NT2/D1 (cell line): ENCODE measurements at regions not wholly inside any gene's neighbourhood (a gene's known extent, or its start where the extent isn't known, plus 50 kb on each side); places are given as distances from the start of the nearest gene placed in this dataset.

ENCODE experiments used
- DNase-seq: peaks from one replicate; pipeline ENCODE4 v3.0.0-alpha.2; 2011; ENCODE audit warnings: low read depth, low spot score
- H3K27me3 ChIP-seq: 2 replicates; pipeline ENCODE4 v1.6.0; 2011; ENCODE audit warnings: mild to moderate bottlenecking; ENCODE audit not compliant: insufficient read length, insufficient read depth
- H3K36me3 ChIP-seq: 2 replicates; pipeline ENCODE4 v1.6.1; 2011; ENCODE audit warnings: mild to moderate bottlenecking, low read length, mixed read lengths; ENCODE audit not compliant: insufficient read depth, insufficient read length
- H3K4me1 ChIP-seq: 2 replicates; pipeline ENCODE4 v1.5.1; 2011; ENCODE audit not compliant: insufficient read depth, insufficient read length
- H3K4me3 ChIP-seq: 2 replicates; pipeline ENCODE4 v1.5.1; 2011; ENCODE audit warnings: low read depth; ENCODE audit not compliant: insufficient read length
- H3K9ac ChIP-seq: 2 replicates; pipeline ENCODE4 v1.6.0; 2011; ENCODE audit warnings: low read depth; ENCODE audit not compliant: insufficient read length
- H3K9me3 ChIP-seq: 2 replicates; pipeline ENCODE4 v1.5.1; 2011; ENCODE audit warnings: mild to moderate bottlenecking, low read length; ENCODE audit not compliant: insufficient read depth
- SUZ12 ChIP-seq: IDR thresholded peaks from 2 replicates; pipeline ENCODE4 v1.6.1; 2011; ENCODE audit not compliant: insufficient read length, insufficient read depth; ENCODE audit errors: extremely low read depth
- YY1 ChIP-seq: IDR thresholded peaks from 2 replicates; pipeline ENCODE4 v1.6.1; 2011; ENCODE audit not compliant: insufficient read length, insufficient read depth
- ZNF274 ChIP-seq: IDR thresholded peaks from 2 replicates; pipeline ENCODE4 v1.6.1; 2011; ENCODE audit warnings: mild to moderate bottlenecking, low read depth, low read length

- H3K36me3 ChIP-seq = no peaks in the 10 kb centered on the region
- no peak overlapping the region for H3K4me3 ChIP-seq
- TF ChIP-seq SUZ12 (no peak), ZNF274 (no peak), YY1 (no peak)
- DNase-seq = peak; percentile 69
- H3K9ac ChIP-seq = no peak overlapping the region
- no peaks in the 10 kb centered on the region for H3K9me3 ChIP-seq
- no peaks in the 10 kb centered on the region for H3K4me1 ChIP-seq
- no peaks in the 10 kb centered on the region for H3K27me3 ChIP-seq
Measured at GRCh38 chr16:9297437-9298113, 206.1 kb downstream of the HAPSTR1 start.

DNA sequence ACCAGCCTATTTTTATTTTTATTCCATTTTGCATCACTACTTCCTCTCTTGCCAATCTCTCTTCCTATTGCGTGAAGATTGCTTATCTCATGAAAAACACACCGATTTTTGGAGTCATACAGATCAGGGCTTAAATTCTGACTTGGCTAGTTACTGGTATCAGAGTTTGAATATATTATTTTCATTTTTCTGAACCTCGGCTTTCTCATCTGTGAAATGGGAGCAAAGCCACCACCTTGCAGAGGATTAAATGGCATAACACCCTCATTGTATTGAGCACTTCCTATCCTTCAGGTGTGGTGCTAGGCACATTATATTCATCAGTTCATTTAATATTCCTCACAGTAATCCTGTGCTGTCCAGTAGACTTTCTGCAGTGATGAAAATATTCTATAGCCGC lies 208.8 kb downstream of the HAPSTR1 start:
- no peaks in the 10 kb centered on the region for H3K4me1 ChIP-seq
- no peaks in the 10 kb centered on the region for H3K9me3 ChIP-seq
- no peak for DNase-seq
- H3K36me3 ChIP-seq = no peaks in the 10 kb centered on the region
- no peaks in the 10 kb centered on the region for H3K27me3 ChIP-seq
- H3K4me3 ChIP-seq = no peak overlapping the region
- no peak overlapping the region for H3K9ac ChIP-seq
- no peak for TF ChIP-seq ZNF274
- TF ChIP-seq YY1 = no peak
- TF ChIP-seq SUZ12 = no peak

GRCh38 chr16:9302072-9302471 lies 210.6 kb downstream of the HAPSTR1 start:
- Histone ChIP-seq H3K27me3 (no peaks in the 10 kb centered on the region), H3K9ac (no peak overlapping the region), H3K4me1 (no peaks in the 10 kb centered on the region), H3K9me3 (no peaks in the 10 kb centered on the region), H3K36me3 (no peaks in the 10 kb centered on the region), H3K4me3 (no peak overlapping the region)
- DNase-seq = no peak
- TF ChIP-seq YY1 (no peak), SUZ12 (no peak), ZNF274 (no peak)

GRCh38 chr16:9306753-9307152 lies 215.3 kb downstream of the HAPSTR1 start:
- no peaks in the 10 kb centered on the region for H3K36me3 ChIP-seq
- no peak overlapping the region for H3K9ac ChIP-seq
- no peaks in the 10 kb centered on the region for H3K9me3 ChIP-seq
- no peaks in the 10 kb centered on the region for H3K27me3 ChIP-seq
- DNase-seq = no peak
- peaks cover 3% of the 10 kb centered on the region for H3K4me1 ChIP-seq
- no peak overlapping the region for H3K4me3 ChIP-seq
- TF ChIP-seq ZNF274 (no peak), SUZ12 (no peak), YY1 (no peak)

DNA sequence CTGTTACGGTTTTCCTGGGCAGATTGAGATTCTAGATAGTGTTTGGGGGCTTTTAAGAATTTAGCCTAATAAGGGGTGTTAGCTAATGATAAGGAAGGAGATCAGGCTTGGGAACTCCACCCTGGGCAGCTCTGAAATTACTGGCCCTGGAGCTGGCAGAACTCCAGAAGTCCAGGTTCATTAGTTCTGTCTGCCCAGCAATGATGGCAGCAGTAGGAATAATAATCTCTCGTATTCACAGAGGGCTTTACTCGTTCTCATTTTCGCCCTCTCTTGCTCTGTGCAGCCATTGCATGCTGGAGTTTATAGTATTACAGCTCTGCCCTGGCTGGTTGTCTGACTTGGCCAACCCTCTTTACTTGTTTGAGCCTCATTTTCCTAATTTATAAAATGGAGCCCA lies 216.0 kb downstream of the HAPSTR1 start:
- Histone ChIP-seq H3K36me3 (no peaks in the 10 kb centered on the region), H3K9me3 (no peaks in the 10 kb centered on the region), H3K9ac (no peak overlapping the region), H3K27me3 (no peaks in the 10 kb centered on the region), H3K4me1 (peaks cover 3% of the 10 kb centered on the region), H3K4me3 (no peak overlapping the region)
- no peak for DNase-seq
- TF ChIP-seq SUZ12 = no peak
- TF ChIP-seq YY1 = no peak
- TF ChIP-seq ZNF274 = no peak

GRCh38 chr16:9308356-9308801 lies 216.9 kb downstream of the HAPSTR1 start:
- Histone ChIP-seq H3K4me3 (no peak overlapping the region), H3K36me3 (no peaks in the 10 kb centered on the region), H3K9ac (no peak overlapping the region), H3K27me3 (no peaks in the 10 kb centered on the region), H3K9me3 (no peaks in the 10 kb centered on the region), H3K4me1 (peaks cover 3% of the 10 kb centered on the region)
- TF ChIP-seq SUZ12 = no peak
- TF ChIP-seq ZNF274 = no peak
- TF ChIP-seq YY1 = no peak
- DNase-seq = no peak

- TF ChIP-seq YY1 = no peak
- TF ChIP-seq ZNF274 = no peak
- TF ChIP-seq SUZ12 = no peak
- Histone ChIP-seq H3K4me1 (peaks cover 3% of the 10 kb centered on the region), H3K4me3 (no peak overlapping the region), H3K9ac (no peak overlapping the region), H3K27me3 (no peaks in the 10 kb centered on the region), H3K9me3 (no peaks in the 10 kb centered on the region), H3K36me3 (no peaks in the 10 kb centered on the region)
- DNase-seq = no peak
Measured at GRCh38 chr16:9308850-9309249, 217.4 kb downstream of the HAPSTR1 start.
